MM.1S (cell line): ENCODE measurements at regions not wholly inside any gene's neighbourhood (a gene's known extent, or its start where the extent isn't known, plus 50 kb on each side); places are given as distances from the start of the nearest gene placed in this dataset.

Source experiments
- CTCF ChIP-seq: fragments of 300-600 bp; sonication (generic); IDR thresholded peaks from 2 replicates; pipeline ENCODE4 v1.5.1; 2016; ENCODE audit warnings: antibody characterized with exemption, low read length, mixed read lengths
- EZH2 ChIP-seq: fragments of 300-600 bp; sonication (generic); optimal IDR thresholded peaks from 2 replicates; pipeline ENCODE3; 2017; ENCODE audit warnings: low read depth, mild to moderate bottlenecking, antibody characterized with exemption, low read length, mixed read lengths

GRCh38 chr13:110062777-110063442, 244.0 kb downstream of the COL4A1 start:
- TF ChIP-seq CTCF (no peak), EZH2 (no peak)
